GM10266 (cell line): ENCODE measurements at regions not wholly inside any gene's neighbourhood (a gene's known extent, or its start where the extent isn't known, plus 50 kb on each side); places are given as distances from the start of the nearest gene placed in this dataset.

ENCODE experiments used
- DNase-seq: peaks from one replicate; pipeline ENCODE4 v3.0.0; 2012; ENCODE audit errors: extremely low spot score
- TF ChIP-seq, protein P1 (sequence below): IDR thresholded peaks from 2 replicates; pipeline ENCODE4 v1.5.1; 2012; ENCODE audit warnings: mild to moderate bottlenecking, low read depth; ENCODE audit not compliant: control insufficient read depth, insufficient read depth; ENCODE audit errors: missing control alignments

- TF ChIP-seq, protein P1, sequence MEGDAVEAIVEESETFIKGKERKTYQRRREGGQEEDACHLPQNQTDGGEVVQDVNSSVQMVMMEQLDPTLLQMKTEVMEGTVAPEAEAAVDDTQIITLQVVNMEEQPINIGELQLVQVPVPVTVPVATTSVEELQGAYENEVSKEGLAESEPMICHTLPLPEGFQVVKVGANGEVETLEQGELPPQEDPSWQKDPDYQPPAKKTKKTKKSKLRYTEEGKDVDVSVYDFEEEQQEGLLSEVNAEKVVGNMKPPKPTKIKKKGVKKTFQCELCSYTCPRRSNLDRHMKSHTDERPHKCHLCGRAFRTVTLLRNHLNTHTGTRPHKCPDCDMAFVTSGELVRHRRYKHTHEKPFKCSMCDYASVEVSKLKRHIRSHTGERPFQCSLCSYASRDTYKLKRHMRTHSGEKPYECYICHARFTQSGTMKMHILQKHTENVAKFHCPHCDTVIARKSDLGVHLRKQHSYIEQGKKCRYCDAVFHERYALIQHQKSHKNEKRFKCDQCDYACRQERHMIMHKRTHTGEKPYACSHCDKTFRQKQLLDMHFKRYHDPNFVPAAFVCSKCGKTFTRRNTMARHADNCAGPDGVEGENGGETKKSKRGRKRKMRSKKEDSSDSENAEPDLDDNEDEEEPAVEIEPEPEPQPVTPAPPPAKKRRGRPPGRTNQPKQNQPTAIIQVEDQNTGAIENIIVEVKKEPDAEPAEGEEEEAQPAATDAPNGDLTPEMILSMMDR: no peak
- no peak for DNase-seq
These were observed 69.3 kb upstream of the HELT start for GRCh38 chr4:184949020-184949419.

DNA sequence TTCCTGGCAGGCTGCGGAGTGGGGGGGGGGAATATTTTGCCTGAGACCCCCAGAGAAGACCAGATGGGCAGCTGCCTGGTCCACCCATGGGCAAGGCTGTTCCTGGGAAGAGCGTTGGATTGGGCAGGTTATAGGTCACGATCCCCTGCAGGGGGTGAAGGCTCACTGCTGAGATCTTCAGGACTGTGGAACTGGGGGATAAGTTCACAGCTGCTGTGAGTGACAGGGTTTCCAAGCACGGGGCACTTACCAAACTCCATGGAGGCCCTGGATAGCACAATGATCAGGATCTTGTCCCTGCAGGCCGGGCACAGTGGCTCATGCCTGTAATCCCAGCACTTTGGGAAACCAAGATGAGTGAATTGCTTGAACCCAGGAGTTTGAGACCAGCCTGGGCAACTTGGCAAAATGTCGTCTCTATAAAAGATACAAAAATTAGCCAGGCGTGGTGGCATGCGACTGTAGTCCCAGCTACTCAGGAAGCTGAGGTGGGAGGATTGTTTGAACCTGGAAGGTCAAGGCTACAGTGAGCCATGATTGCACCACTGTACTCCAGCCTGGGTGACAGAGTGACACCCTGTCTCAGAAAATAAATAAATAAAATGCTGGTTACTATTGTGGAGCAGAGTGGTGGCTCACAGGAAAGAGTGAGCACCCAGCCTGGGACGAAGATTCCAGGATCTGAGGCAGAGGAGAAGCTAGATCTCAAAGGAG lies 68.0 kb upstream of the HELT start:
- no peak for DNase-seq
- TF ChIP-seq, protein P1: no peak

DNA sequence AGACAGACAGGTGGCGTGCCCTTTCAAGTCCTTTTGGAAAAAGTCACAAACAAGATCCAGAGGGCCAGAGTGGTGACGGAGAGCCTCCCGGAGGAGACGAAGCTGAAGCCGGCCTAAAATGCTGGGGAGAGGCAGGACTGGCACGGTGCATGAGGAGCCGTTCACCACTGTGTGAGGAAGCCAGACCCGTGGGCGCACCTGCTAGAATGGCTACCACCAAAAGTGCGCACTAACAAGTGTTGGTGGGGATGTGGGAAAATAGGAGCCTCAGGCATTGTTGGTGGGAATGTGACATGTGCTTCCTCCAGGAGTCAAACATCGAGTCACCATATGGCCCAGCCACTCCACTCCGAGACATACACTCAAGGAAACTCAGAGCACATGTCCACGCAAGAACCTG lies 67.4 kb upstream of the HELT start:
- DNase-seq: no peak
- TF ChIP-seq, protein P1: no peak

- TF ChIP-seq, protein P1: no peak
- DNase-seq: no peak
These were observed 66.6 kb upstream of the HELT start for GRCh38 chr4:184951668-184952160.

- TF ChIP-seq, protein P1: no peak
- no peak for DNase-seq
These were observed 65.8 kb upstream of the HELT start for GRCh38 chr4:184952522-184952921.

DNA sequence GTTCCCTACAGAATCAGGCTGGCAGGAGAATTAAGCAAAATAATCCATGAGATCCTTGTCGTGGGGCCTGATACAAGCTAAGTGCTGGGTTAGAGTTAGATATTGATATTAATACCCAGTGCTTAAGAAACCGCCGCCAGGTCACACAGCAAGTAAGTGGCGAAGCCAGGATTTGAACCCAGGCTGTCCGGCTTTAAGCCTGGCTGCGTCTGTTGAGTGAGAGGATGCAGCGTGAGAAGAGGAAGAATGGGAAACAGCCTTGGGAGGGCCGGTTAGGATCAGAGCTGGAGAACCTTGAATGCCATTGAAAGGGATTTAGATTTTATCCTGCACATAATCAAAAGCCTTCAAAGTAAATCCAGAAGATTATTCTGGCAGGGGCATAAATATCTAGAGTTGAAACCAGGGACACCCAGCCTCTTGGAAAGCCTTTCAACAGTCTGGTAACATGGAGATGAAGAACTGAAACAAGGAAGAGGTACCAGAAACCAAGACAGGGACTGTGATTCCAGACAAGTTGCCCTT lies 64.8 kb upstream of the HELT start:
- TF ChIP-seq, protein P1: no peak

GRCh38 chr4:184953971-184954370 lies 64.3 kb upstream of the HELT start:
- TF ChIP-seq, protein P1: no peak
- DNase-seq: no peak

More for the DNA sequence above, 64.8 kb upstream of the HELT start:
- no peak for DNase-seq
